ENCODE measurements at regions not wholly inside any gene's neighbourhood (a gene's known extent, or its start where the extent isn't known, plus 50 kb on each side); places are given as distances from the start of the nearest gene placed in this dataset.

DNA sequence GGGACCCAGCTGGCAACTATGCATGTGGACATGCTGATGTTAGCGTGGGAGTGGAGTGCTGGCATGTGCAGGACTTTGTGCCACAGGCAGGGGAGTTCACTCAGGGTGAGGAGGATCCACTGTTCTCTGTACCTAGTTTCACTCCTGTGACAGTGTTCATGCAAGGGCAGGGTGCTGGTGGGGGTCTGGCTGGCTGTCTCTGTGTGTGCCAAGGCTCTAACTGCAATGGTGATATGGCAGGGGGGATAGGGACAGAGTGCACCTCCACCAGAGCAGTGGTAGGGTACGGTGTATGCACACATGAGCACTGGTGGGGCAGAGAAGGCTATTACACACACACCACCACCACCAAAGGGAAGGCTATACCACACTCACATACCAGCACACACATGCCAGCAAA, 210.2 kb upstream of the DEFB112 start:
- H3K27me3 Mint-ChIP-seq (ENCODE audit: low read depth in 3 of 3) = peaks cover 0 to 2% (median 1%) of the 10 kb centered on the region in 3 donors
- no peaks in the 10 kb centered on the region for H3K36me3 Mint-ChIP-seq
- no peaks in the 10 kb centered on the region for H3K4me1 Mint-ChIP-seq
- no peak overlapping the region for H3K27ac Mint-ChIP-seq
- no peak overlapping the region for H3K4me3 Mint-ChIP-seq
- peaks cover 13 to 64% (median 27%) of the 10 kb centered on the region in 6 donors for H3K9me3 Mint-ChIP-seq
- DNase-seq = no peak

DNA sequence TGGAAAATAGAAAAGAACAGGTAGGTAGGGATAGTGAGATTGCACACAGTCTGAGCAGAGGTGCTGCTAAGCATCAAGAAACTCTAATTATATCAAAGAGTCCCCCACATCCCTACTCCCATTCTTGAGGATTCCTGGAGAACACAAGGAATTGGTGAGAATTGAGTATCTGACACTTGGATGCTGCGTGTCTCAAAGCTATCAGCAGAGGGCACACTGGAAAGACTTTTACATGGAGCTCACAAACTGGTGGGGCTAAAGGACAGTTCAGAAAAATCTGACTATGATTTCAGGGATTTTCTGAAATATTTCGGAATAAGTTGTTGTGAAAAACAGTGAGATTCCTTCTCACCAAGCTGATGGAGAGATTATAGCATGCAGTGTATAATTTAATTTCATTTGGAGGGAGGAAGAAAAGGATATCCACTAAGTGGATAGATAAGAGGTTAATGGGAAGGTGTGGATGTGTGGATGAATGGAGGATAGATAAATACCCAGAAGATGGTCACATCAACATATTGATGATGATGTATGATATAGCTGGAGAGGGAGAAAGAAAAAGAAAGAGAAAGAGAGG, 215.4 kb upstream of the DEFB112 start:
- H3K4me3 Mint-ChIP-seq = no peak overlapping the region
- H3K36me3 Mint-ChIP-seq = no peaks in the 10 kb centered on the region
- no peak overlapping the region for H3K27ac Mint-ChIP-seq
- DNase-seq = no peak
- H3K27me3 Mint-ChIP-seq (ENCODE audit: low read depth in 3 of 3) = peaks cover 0 to 2% (median 1%) of the 10 kb centered on the region in 3 donors
- H3K9me3 Mint-ChIP-seq = peaks cover 12 to 53% (median 26%) of the 10 kb centered on the region in 6 donors
- no peaks in the 10 kb centered on the region for H3K4me1 Mint-ChIP-seq

DNA sequence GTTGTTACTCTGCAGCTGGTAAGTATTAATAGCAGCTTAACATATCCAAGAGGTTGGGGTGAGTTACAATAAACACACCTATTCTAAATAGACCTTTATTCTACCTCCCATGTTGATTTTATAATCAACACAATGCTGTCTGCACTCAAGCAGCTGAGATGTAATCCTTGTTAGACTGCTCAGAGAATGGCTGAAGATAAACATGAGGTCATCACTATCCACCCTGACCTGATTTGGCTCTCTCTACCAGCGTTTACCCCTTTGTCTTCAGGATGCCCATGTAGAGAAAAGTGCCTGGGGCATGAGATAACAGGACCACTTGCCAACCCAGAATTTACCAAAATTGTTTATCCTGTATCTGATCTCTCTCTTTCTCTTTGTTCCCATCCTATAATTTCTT, 220.7 kb upstream of the DEFB112 start:
- Mint-ChIP-seq H3K27me3 (ENCODE audit: low read depth in 3 of 3) (no peaks in the 10 kb centered on the region), H3K4me1 (no peaks in the 10 kb centered on the region), H3K9me3 (peaks cover 7 to 54% (median 31%) of the 10 kb centered on the region in 6 donors), H3K4me3 (no peak overlapping the region), H3K27ac (no peak overlapping the region), H3K36me3 (no peaks in the 10 kb centered on the region)
- DNase-seq = no peak

DNA sequence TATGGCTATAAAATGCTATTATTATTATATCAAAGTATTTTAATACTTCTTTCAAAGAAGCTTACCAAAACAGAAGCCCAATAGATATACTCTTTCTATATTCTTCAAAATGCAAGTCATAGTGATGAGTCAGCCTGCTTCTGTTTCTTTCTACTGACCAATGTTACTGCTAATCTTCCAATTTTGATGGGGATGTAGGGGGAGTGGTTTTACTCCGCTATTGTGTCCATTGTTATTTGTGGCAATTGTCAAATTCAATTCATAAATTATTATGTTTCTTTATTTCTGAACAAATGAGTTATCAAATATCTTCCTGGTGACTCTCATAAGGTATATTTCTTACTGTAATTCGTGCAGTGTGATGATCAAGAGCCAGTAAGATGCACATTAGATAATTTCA, 221.5 kb upstream of the DEFB112 start:
- Mint-ChIP-seq H3K27me3 (ENCODE audit: low read depth in 3 of 3) (no peaks in the 10 kb centered on the region), H3K36me3 (no peaks in the 10 kb centered on the region), H3K4me3 (no peak overlapping the region), H3K27ac (no peak overlapping the region), H3K4me1 (no peaks in the 10 kb centered on the region), H3K9me3 (peaks cover 6 to 52% (median 31%) of the 10 kb centered on the region in 6 donors)
- DNase-seq = no peak

DNA sequence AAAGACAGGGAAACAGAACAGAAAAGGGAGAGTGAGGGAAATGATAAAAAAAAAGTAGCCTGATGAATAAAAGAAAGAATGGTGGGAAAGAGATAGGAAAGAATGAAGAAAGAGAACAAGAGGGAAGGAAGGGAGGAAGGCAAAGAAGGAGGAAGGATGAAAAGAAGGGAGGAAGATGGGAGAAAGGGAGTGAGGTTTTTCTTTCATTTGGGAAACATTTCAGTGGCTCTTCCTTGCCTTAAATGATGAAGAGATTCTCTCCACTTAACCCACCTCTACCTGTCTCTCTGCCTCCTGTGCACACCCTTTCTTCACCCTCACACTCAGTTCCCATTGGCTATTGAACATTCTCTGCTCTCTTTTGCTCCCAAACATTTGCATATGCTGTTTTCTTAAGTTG, 222.1 kb upstream of the DEFB112 start:
- Mint-ChIP-seq H3K27ac (no peak overlapping the region), H3K4me1 (no peaks in the 10 kb centered on the region), H3K27me3 (ENCODE audit: low read depth in 3 of 3) (no peaks in the 10 kb centered on the region), H3K9me3 (peaks cover 8 to 49% (median 26%) of the 10 kb centered on the region in 6 donors), H3K36me3 (no peaks in the 10 kb centered on the region), H3K4me3 (no peak overlapping the region)
- no peak for DNase-seq

DNA sequence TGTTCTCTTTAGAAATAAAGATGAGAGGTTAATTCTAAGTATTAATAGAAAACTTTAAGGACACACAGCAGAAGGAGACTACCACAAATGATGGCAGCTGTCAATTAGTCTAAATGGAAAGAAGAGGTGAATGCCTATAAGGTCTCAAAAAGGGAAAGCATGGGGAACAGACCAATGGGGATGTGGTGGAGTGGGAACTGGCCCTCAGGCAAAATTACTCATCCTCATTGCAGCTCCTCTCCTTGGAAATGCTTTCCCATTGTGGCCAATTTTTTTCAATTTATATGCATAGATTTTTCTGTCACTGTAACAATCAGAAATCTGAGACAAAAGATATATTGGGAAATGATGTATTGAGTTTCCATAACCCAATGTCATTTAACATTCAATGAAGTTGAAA, 222.9 kb upstream of the DEFB112 start:
- Mint-ChIP-seq H3K27ac (no peak overlapping the region), H3K9me3 (peaks cover 8 to 44% (median 25%) of the 10 kb centered on the region in 6 donors), H3K4me1 (no peaks in the 10 kb centered on the region), H3K27me3 (ENCODE audit: low read depth in 3 of 3) (no peaks in the 10 kb centered on the region), H3K36me3 (no peaks in the 10 kb centered on the region), H3K4me3 (no peak overlapping the region)
- no peak for DNase-seq

DNA sequence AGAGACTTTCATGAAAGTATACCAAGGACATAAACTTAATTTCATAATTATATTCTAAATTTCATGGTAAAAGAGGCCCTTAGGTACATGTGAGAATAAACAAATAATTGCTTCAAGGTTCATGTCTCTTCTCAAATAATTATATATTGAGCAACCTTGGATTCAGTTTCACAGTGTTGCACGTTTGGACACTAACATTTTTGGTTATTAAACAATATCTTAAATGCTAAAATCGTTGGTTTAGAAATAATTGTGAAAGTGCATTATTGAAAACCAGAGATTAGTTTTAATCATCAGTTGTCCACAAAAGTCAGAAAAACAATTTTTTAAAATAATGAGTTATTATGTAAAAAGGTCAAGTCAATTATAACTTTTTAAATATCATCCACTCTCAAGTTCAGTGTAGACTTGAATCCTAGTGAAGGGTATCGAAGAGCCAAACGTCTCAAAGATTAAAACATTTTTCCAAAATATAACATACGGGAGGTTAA, 227.1 kb upstream of the DEFB112 start:
- H3K27ac Mint-ChIP-seq = no peak overlapping the region
- peaks cover 0 to 2% (median 0%) of the 10 kb centered on the region in 3 donors for H3K27me3 Mint-ChIP-seq (ENCODE audit: low read depth in 3 of 3)
- H3K36me3 Mint-ChIP-seq = no peaks in the 10 kb centered on the region
- H3K9me3 Mint-ChIP-seq = peaks cover 8 to 52% (median 26%) of the 10 kb centered on the region in 6 donors
- no peak for DNase-seq
- H3K4me3 Mint-ChIP-seq = no peak overlapping the region
- no peaks in the 10 kb centered on the region for H3K4me1 Mint-ChIP-seq

DNA sequence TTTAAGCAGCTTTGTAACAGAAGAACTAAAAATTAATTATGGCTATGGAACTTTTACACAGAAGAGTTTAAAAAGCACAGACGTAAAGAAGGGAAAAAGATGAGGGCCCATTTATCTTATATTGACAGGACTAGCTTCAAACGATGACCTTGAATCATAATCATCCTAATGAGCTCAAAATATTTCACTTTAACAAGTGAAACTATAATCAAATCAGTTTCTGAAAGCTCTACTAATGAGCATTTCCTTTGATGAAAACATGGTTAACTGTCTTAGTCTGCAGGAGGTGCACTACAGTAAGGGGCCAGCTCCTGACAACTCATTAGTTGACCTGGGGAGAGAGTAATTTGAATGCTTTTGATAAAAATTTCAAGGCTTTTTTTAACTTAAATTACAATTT, 228.0 kb upstream of the DEFB112 start:
- H3K4me1 Mint-ChIP-seq = no peaks in the 10 kb centered on the region
- peaks cover 8 to 48% (median 22%) of the 10 kb centered on the region in 6 donors for H3K9me3 Mint-ChIP-seq
- H3K27ac Mint-ChIP-seq = no peak overlapping the region
- DNase-seq = no peak
- H3K4me3 Mint-ChIP-seq = no peak overlapping the region
- H3K36me3 Mint-ChIP-seq = no peaks in the 10 kb centered on the region
- H3K27me3 Mint-ChIP-seq (ENCODE audit: low read depth in 3 of 3) = peaks cover 0 to 2% (median 0%) of the 10 kb centered on the region in 3 donors

DNA sequence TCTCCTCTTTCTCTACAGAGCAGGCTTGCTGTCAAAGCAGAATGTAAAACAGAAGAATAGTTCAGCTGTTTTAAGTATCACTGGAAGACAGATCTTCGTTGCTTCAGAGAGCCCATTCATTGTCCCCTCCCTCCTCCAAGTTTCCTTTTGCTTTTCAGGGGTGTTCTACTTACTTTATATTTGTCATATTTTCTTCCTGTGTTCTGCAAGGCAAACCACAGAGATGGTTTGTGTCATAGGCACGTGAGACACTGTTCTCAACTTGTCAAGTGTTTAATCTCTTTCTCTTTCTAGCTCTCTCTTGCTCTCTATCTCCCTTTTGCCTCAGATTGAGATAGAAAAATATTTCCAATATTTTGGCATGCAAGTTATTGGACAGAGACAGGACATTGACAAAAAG, 228.9 kb upstream of the DEFB112 start:
- no peaks in the 10 kb centered on the region for H3K36me3 Mint-ChIP-seq
- no peak overlapping the region for H3K4me3 Mint-ChIP-seq
- no peak for DNase-seq
- H3K27ac Mint-ChIP-seq = no peak overlapping the region
- peaks cover 0 to 2% (median 0%) of the 10 kb centered on the region in 3 donors for H3K27me3 Mint-ChIP-seq (ENCODE audit: low read depth in 3 of 3)
- H3K4me1 Mint-ChIP-seq = no peaks in the 10 kb centered on the region
- peaks cover 8 to 41% (median 19%) of the 10 kb centered on the region in 6 donors for H3K9me3 Mint-ChIP-seq

DNA sequence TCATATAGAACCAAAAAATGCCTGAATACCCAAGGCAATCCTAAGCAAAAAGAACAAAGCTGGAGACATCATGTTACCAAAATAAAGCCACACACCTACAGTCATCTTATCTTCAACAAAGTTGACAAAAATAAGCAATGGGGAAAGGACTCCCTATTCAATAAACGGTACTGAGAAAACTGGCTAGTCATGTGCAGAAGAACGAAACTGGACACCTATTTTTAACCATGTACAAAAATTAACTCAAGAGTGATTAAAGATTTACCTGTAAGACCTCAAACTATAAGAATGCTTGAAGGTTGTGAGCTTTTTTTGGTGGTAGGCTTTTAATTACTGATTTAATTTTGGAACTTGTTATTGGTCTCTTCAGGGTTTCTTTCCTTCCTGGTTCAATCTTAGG, 236.0 kb upstream of the DEFB112 start:
- Mint-ChIP-seq H3K27me3 (ENCODE audit: low read depth in 3 of 3) (no peaks in the 10 kb centered on the region), H3K4me3 (no peak overlapping the region), H3K36me3 (no peaks in the 10 kb centered on the region), H3K4me1 (no peaks in the 10 kb centered on the region), H3K27ac (no peak overlapping the region), H3K9me3 (peaks cover 0 to 34% (median 16%) of the 10 kb centered on the region in 6 donors)
- DNase-seq = no peak

DNA sequence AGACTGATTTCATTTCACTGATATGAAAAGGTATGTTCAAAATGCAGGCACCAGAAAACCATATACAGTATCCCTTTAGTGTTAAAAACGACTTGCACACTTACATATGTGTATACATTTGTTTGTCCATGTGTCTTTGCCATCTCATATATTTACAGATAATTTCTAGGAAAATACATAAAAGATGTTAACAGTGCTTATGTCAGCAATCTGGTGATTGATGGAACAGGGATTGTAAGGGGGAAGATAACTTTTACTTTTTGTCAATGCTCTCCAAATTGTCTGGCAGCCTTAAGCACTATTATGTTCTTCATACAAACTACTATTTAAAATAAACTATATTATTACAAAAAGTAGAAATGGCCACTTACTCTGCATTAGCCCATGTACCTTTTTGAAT, 238.5 kb upstream of the DEFB112 start:
- no peaks in the 10 kb centered on the region for H3K27me3 Mint-ChIP-seq (ENCODE audit: low read depth in 3 of 3)
- DNase-seq = no peak
- no peak overlapping the region for H3K27ac Mint-ChIP-seq
- no peaks in the 10 kb centered on the region for H3K4me1 Mint-ChIP-seq
- H3K36me3 Mint-ChIP-seq = no peaks in the 10 kb centered on the region
- H3K9me3 Mint-ChIP-seq = peaks cover 2 to 39% (median 16%) of the 10 kb centered on the region in 6 donors
- H3K4me3 Mint-ChIP-seq = no peak overlapping the region

DNA sequence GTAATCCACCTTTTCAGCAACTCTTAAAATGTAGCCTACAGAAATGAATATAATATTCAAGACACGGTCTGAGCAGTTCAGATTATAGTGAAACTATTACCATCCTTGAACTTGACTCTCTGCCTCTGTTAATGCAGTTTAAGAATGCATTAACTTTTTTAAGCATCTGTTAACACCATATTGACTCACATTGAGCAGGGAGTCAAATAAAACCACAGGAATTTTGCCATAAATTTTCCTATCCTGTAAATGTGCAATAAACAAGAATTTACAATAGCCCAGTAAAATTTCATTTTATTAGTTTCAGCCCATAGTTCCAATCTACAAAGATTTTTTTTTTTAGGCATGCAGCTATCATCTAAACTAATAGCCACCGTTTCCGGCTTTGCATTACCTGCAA, 239.2 kb upstream of the DEFB112 start:
- Mint-ChIP-seq H3K36me3 (no peaks in the 10 kb centered on the region), H3K27ac (no peak overlapping the region), H3K4me3 (no peak overlapping the region), H3K9me3 (peaks cover 2 to 46% (median 15%) of the 10 kb centered on the region in 6 donors), H3K27me3 (ENCODE audit: low read depth in 3 of 3) (no peaks in the 10 kb centered on the region), H3K4me1 (no peaks in the 10 kb centered on the region)
- DNase-seq = no peak

DNA sequence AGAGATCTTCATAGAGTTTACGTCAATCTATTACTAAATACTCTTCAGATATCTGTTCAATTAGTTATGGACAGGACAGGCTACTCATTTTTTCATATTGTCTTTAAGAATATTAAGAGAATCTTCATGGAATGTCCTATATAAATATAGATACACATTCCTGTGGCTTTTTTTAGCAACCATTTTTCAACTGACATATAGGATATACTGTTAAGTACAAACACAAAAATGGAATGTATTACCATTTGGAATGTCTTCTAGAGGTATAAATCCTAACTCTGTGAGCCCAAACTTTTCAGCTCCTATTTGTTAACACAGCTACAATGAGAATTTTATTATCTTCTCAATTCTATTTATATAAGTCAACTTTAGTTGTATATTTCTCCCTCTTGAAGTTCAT, 239.6 kb upstream of the DEFB112 start:
- H3K9me3 Mint-ChIP-seq = peaks cover 2 to 45% (median 15%) of the 10 kb centered on the region in 6 donors
- no peaks in the 10 kb centered on the region for H3K27me3 Mint-ChIP-seq (ENCODE audit: low read depth in 3 of 3)
- H3K4me1 Mint-ChIP-seq = no peaks in the 10 kb centered on the region
- no peak overlapping the region for H3K4me3 Mint-ChIP-seq
- H3K27ac Mint-ChIP-seq = no peak overlapping the region
- no peaks in the 10 kb centered on the region for H3K36me3 Mint-ChIP-seq
- no peak for DNase-seq

DNA sequence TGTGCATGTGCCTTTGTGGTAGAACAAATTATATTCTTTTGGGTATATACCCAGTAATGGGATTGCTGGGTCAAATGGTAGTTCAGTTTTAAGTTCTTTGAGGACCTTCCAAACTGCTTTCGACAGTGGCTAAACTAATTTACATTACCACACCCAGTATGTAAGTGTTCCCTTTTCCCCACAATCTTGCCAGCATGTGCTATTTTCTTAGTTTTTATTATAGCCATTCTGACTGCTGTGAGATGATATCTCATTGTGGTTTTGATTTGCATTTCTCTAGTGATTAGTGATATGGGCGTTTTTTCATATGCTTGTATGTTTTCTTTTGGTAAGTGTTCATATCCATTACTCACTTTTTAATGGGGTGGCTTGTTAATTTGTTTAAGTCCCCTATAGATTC, 251.6 kb upstream of the DEFB112 start:
- Mint-ChIP-seq H3K36me3 (no peaks in the 10 kb centered on the region), H3K9me3 (peaks cover 10 to 53% (median 23%) of the 10 kb centered on the region in 6 donors), H3K4me3 (no peak overlapping the region), H3K27me3 (ENCODE audit: low read depth in 3 of 3) (no peaks in the 10 kb centered on the region), H3K4me1 (no peaks in the 10 kb centered on the region), H3K27ac (no peak overlapping the region)
- no peak for DNase-seq

DNA sequence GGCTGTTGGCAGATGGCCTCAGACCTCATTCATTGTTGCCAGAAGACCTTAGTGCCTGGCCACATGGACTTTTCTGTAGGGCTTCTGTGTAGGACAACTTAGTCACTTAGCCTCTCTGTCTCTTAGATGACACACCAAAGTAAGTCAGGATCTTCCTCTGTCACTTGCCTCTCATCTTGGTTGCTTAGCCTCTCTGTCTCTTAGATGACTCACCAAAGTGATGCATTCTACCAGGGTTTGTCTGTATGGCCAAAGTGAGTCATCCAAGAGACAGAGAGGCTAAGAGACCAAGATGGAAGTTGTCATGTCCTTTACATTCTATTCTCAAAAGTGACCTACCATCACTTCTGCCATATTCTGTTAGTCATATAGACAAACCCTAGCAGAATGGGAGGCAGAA, 255.9 kb upstream of the DEFB112 start:
- Mint-ChIP-seq H3K36me3 (no peaks in the 10 kb centered on the region), H3K4me1 (no peaks in the 10 kb centered on the region), H3K27me3 (ENCODE audit: low read depth in 3 of 3) (no peaks in the 10 kb centered on the region), H3K4me3 (no peak overlapping the region), H3K9me3 (peaks cover 12 to 70% (median 24%) of the 10 kb centered on the region in 6 donors), H3K27ac (no peak overlapping the region)
- no peak for DNase-seq

Data from immature natural killer cell (primary cell).